Kidney epithelial cell (primary cell): ENCODE measurements at regions not wholly inside any gene's neighbourhood (a gene's known extent, or its start where the extent isn't known, plus 50 kb on each side); places are given as distances from the start of the nearest gene placed in this dataset.
"Not testable (repeated sequence)": the region's sequence is repeated elsewhere in the genome, so short reads cannot be mapped to it uniquely, and the experiment has no call there.

Experiments used
- DNase-seq: peaks from one replicate; pipeline ENCODE4 v3.0.0-alpha.2; 2010; ENCODE audit warnings: low read depth
- H3K27me3 ChIP-seq: 2 replicates; pipeline ENCODE4 v1.6.0; 2011; ENCODE audit warnings: low read length; ENCODE audit not compliant: control insufficient read depth, insufficient read depth
- H3K36me3 ChIP-seq: 2 replicates; pipeline ENCODE4 v1.5.1; 2011; ENCODE audit warnings: low read length; ENCODE audit not compliant: control insufficient read depth, insufficient read depth
- H3K4me3 ChIP-seq: 2 replicates; pipeline ENCODE4 v1.5.1; 2011; ENCODE audit warnings: low read depth, mild to moderate bottlenecking, control low read depth, low read length
- CTCF ChIP-seq: IDR thresholded peaks from 2 replicates; pipeline ENCODE4 v1.5.1; 2011; ENCODE audit warnings: mild to moderate bottlenecking, moderate library complexity, low read length, control low read depth, inconsistent platforms; ENCODE audit not compliant: insufficient read depth, poor library complexity, severe bottlenecking

GRCh38 chr9:135379540-135380267 is 99.9 kb upstream of the PPP1R26 start:
- TF ChIP-seq CTCF, result no peak
- no peaks in the 10 kb centered on the region for H3K36me3 ChIP-seq
- no peak for DNase-seq
- no peaks in the 10 kb centered on the region for H3K27me3 ChIP-seq
- H3K4me3 ChIP-seq, result no peak overlapping the region

GRCh38 chr9:135380311-135380960 is 99.1 kb upstream of the PPP1R26 start:
- no peak for TF ChIP-seq CTCF
- Histone ChIP-seq H3K27me3 (no peaks in the 10 kb centered on the region), H3K36me3 (no peaks in the 10 kb centered on the region), H3K4me3 (no peak overlapping the region)
- no peak for DNase-seq

- Histone ChIP-seq H3K27me3 (no peaks in the 10 kb centered on the region), H3K36me3 (no peaks in the 10 kb centered on the region), H3K4me3 (no peak overlapping the region)
- DNase-seq, result no peak
- TF ChIP-seq CTCF, result no peak
Observed at GRCh38 chr9:135381762-135382310, 97.7 kb upstream of the PPP1R26 start.

- no peak for DNase-seq
- Histone ChIP-seq H3K4me3 (no peak overlapping the region), H3K27me3 (no peaks in the 10 kb centered on the region), H3K36me3 (no peaks in the 10 kb centered on the region)
- no peak for TF ChIP-seq CTCF
Observed at GRCh38 chr9:135384226-135384625, 95.4 kb upstream of the PPP1R26 start.

GRCh38 chr9:135384815-135385405 is 94.7 kb upstream of the PPP1R26 start:
- not testable (repeated sequence) for H3K4me3 ChIP-seq, H3K36me3 ChIP-seq, DNase-seq, H3K27me3 ChIP-seq

- no peak for TF ChIP-seq CTCF
- Histone ChIP-seq H3K36me3 (no peaks in the 10 kb centered on the region), H3K4me3 (no peak overlapping the region), H3K27me3 (no peaks in the 10 kb centered on the region)
- DNase-seq, result no peak
Observed at GRCh38 chr9:135385793-135386192, 93.8 kb upstream of the PPP1R26 start.
